ENCODE measurements at regions not wholly inside any gene's neighbourhood (a gene's known extent, or its start where the extent isn't known, plus 50 kb on each side); places are given as distances from the start of the nearest gene placed in this dataset.

DNA sequence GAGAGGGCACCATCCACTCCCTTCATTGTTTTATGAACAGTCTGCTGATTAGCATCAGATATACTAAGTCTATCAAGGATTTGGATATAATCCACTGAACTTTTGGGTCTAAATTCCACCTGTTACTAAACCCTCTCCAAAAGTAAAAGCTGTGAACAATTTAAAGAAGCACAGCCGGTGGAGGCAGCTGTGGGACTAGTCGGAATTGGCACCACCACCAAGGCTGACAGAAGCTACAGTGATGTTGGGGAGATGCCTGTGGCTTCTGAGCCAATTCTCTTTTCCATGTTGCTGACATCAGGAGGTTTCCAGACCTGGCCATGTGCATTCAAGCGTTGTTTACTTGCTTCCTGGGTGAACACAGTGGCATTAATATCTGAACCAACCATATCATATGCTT, 679.0 kb upstream of the CA10 start:
- TF ChIP-seq CTCF (IDR thresholded peaks at IDR 0.05; ENCODE audit: low read depth, low read length) = no peak
- TF ChIP-seq POLR2A (IDR thresholded peaks at IDR 0.05; ENCODE audit: extremely low read depth, insufficient read length) = no peak
